Left lung (tissue), 4 donors: ENCODE measurements at regions not wholly inside any gene's neighbourhood (a gene's known extent, or its start where the extent isn't known, plus 50 kb on each side); places are given as distances from the start of the nearest gene placed in this dataset.

Experiments used
- ATAC-seq: fragments of 200-7000 bp; cut with Tn5 transposase; one replicate; pipeline ENCODE4 v1.9.1; 2020; ENCODE audit warnings: moderate library complexity
- DNase-seq, 4 donors: peaks; one replicate each; pipeline ENCODE4 v3.0.0-alpha.2; 2013 to 2020
- H3K27ac ChIP-seq, 2 donors: fragments of 200-600 bp; sonication (generic) in 1 of 2; one replicate each; pipeline versions ENCODE4 v1.5.0 to v1.8.0; 2020 to 2021
- H3K27me3 ChIP-seq, 2 donors: fragments of 200-600 bp; sonication (generic) in 1 of 2; one replicate each; pipeline versions ENCODE4 v1.5.0 to v1.8.0; 2020 to 2021
- H3K36me3 ChIP-seq, 2 donors: fragments of 200-600 bp; sonication (generic) in 1 of 2; one replicate each; pipeline versions ENCODE4 v1.5.0 to v1.8.0; 2020 to 2021
- H3K4me1 ChIP-seq, 2 donors: fragments of 200-600 bp; one replicate each; pipeline ENCODE4 v1.8.0; 2021
- H3K4me3 ChIP-seq, 2 donors: fragments of 200-600 bp; sonication (generic) in 1 of 2; one replicate each; pipeline versions ENCODE4 v1.5.0 to v1.8.0; 2020 to 2021; ENCODE audit warnings: mild to moderate bottlenecking in 1 of 2
- H3K9me3 ChIP-seq, 2 donors: fragments of 200-600 bp; sonication (generic) in 1 of 2; one replicate each; pipeline versions ENCODE4 v1.5.0 to v1.8.0; 2020 to 2021
- intact Hi-C, 2 donors: fragments of 100-400 bp; cut with DNase I; formaldehyde crosslinking; loops; one replicate each; pipeline versions ENCODE4 v1.11.2 to v1.14.2; 2022
- TF ChIP-seq, protein P1 (sequence below), 2 donors: fragments of 200-600 bp; sonication (generic) in 1 of 2; IDR thresholded peaks; one replicate each; pipeline versions ENCODE4 v1.5.0 to v1.8.0; 2021; ENCODE audit warnings: antibody characterized with exemption in 2 of 2
- donor health status: DM: no; HTN: yes; CAD: no.
- donor health status: DM: no; HTN: no; CAD: no.

- TF ChIP-seq, protein P1, sequence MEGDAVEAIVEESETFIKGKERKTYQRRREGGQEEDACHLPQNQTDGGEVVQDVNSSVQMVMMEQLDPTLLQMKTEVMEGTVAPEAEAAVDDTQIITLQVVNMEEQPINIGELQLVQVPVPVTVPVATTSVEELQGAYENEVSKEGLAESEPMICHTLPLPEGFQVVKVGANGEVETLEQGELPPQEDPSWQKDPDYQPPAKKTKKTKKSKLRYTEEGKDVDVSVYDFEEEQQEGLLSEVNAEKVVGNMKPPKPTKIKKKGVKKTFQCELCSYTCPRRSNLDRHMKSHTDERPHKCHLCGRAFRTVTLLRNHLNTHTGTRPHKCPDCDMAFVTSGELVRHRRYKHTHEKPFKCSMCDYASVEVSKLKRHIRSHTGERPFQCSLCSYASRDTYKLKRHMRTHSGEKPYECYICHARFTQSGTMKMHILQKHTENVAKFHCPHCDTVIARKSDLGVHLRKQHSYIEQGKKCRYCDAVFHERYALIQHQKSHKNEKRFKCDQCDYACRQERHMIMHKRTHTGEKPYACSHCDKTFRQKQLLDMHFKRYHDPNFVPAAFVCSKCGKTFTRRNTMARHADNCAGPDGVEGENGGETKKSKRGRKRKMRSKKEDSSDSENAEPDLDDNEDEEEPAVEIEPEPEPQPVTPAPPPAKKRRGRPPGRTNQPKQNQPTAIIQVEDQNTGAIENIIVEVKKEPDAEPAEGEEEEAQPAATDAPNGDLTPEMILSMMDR (IDR thresholded peaks at IDR 0.05), result no peak
- Histone ChIP-seq H3K4me1 (no peaks in the 10 kb centered on the region), H3K27me3 (no peaks in the 10 kb centered on the region), H3K27ac (no peak overlapping the region), H3K36me3 (no peaks in the 10 kb centered on the region), H3K9me3 (no peaks in the 10 kb centered on the region), H3K4me3 (no peak overlapping the region)
- ATAC-seq (no peak), DNase-seq (no peak)
- intact Hi-C loops, result no loop called here
These were observed 240.2 kb downstream of the IRX1 start for GRCh38 chr5:3835811-3836210.

GRCh38 chr5:3836528-3836927 is 240.9 kb downstream of the IRX1 start:
- intact Hi-C loops, result no loop called here
- no peaks in the 10 kb centered on the region for H3K4me1 ChIP-seq
- no peak overlapping the region for H3K4me3 ChIP-seq
- no peaks in the 10 kb centered on the region for H3K36me3 ChIP-seq
- H3K27ac ChIP-seq, result no peak overlapping the region
- H3K9me3 ChIP-seq, result no peaks in the 10 kb centered on the region
- no peak for DNase-seq
- TF ChIP-seq, protein P1 (IDR thresholded peaks at IDR 0.05), result no peak
- ATAC-seq, result no peak
- no peaks in the 10 kb centered on the region for H3K27me3 ChIP-seq

GRCh38 chr5:3837506-3837905 is 241.9 kb downstream of the IRX1 start:
- no peaks in the 10 kb centered on the region for H3K27me3 ChIP-seq
- H3K4me3 ChIP-seq, result no peak overlapping the region
- H3K36me3 ChIP-seq, result no peaks in the 10 kb centered on the region
- H3K9me3 ChIP-seq, result no peaks in the 10 kb centered on the region
- DNase-seq (no peak), ATAC-seq (no peak)
- no peaks in the 10 kb centered on the region for H3K4me1 ChIP-seq
- no peak overlapping the region for H3K27ac ChIP-seq
- intact Hi-C loops, result no loop called here
- TF ChIP-seq, protein P1 (IDR thresholded peaks at IDR 0.05), result no peak

DNA sequence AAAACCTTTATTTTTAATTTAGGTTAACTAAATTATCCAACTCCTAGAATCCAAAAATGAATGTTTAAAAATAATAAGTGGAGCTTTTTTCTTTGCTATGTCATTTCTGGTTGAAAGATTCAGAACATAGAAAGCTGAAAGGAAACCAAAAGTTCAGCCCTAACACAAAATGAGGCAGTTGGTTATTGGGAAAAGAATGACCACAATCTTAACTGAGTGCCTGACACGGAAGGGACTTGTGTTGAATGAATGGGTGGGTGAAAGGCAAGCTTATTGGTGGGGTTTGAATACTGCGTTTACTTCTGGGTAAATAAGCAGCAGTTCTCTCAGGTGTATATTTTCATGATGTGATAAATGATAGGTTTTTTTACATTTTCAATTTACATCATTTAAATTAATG is 243.5 kb downstream of the IRX1 start:
- ATAC-seq (no peak), DNase-seq (no peak)
- no peaks in the 10 kb centered on the region for H3K4me1 ChIP-seq
- TF ChIP-seq, protein P1 (IDR thresholded peaks at IDR 0.05), result no peak
- no peak overlapping the region for H3K4me3 ChIP-seq
- intact Hi-C loops, result no loop called here
- H3K36me3 ChIP-seq, result no peaks in the 10 kb centered on the region
- no peak overlapping the region for H3K27ac ChIP-seq
- no peaks in the 10 kb centered on the region for H3K27me3 ChIP-seq
- H3K9me3 ChIP-seq, result peaks cover 0 to under 1% of the 10 kb centered on the region in 2 donors

DNA sequence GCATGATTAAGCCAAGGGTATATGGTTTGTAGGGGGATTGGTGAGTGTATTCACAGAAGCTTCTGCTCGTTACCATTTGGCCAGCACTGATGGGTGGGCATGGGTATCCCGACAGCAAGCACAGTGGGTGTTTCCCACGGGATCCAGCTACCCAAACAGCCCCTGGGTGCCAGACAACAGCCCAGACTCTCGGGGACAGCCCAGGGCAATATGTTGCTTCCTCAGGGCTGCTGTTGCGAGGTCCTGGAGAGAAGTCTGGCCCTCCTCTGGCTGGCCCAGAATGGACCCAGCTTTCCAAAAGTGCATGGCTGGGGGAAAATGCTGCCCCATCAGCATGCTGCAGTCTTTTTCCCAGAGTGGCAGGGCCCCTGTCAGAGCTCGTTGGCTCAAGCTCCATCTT is 247.0 kb downstream of the IRX1 start:
- Histone ChIP-seq H3K4me3 (no peak overlapping the region), H3K27ac (no peak overlapping the region), H3K9me3 (peaks cover 0 to 3% of the 10 kb centered on the region in 2 donors), H3K36me3 (no peaks in the 10 kb centered on the region), H3K4me1 (no peaks in the 10 kb centered on the region), H3K27me3 (no peaks in the 10 kb centered on the region)
- TF ChIP-seq, protein P1 (IDR thresholded peaks at IDR 0.05), result no peak
- ATAC-seq (no peak), DNase-seq (no peak)
- intact Hi-C loops, result no loop called here
